ENCODE measurements at regions not wholly inside any gene's neighbourhood (a gene's known extent, or its start where the extent isn't known, plus 50 kb on each side); places are given as distances from the start of the nearest gene placed in this dataset.

DNA sequence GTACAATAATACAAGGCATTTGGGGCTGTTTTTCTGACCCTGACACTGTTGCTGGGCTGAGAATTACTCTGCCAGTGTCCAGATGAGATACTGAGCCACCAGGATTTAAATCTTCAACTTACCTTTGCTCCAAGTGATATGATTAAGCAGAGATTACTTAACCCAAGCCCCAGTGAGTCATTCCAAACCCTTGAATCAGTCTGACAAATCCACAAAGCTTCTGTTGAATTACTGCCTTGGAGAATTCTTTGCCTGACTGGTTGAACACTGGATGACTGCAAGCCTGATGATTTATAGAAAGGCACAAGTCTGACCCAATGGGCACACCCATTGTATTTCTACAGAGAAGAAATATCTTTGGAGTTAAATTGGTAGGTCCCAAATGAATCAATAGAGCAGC lies 88.2 kb upstream of the TSC22D2 start:
- Histone ChIP-seq H3K18ac (ENCODE audit: low read length) (no peak overlapping the region), H2BK5ac (ENCODE audit: low read length) (no peak overlapping the region), H2BK15ac (replicated peaks; ENCODE audit: low read depth) (no peak overlapping the region), H3K4me3 (ENCODE audit: low read length) (no peak overlapping the region), H3K9ac (ENCODE audit: low read length) (no peak overlapping the region), H3K36me3 (ENCODE audit: control insufficient read depth, insufficient read depth, low read length) (no peaks in the 10 kb centered on the region), H3K23ac (ENCODE audit: low read length) (no peak overlapping the region), H2BK120ac (ENCODE audit: low read depth, low read length) (no peak overlapping the region), H3K4me1 (ENCODE audit: control insufficient read depth, low read depth, low read length) (no peaks in the 10 kb centered on the region), H3K4ac (ENCODE audit: low read depth, low read length) (no peak overlapping the region), H3K4me2 (ENCODE audit: low read length) (no peak overlapping the region), H3K56ac (ENCODE audit: low read length) (no peak overlapping the region), H3K27ac (ENCODE audit: low read depth, low read length) (no peak overlapping the region), H3K79me1 (ENCODE audit: low read length) (no peaks in the 10 kb centered on the region), H3K27me3 (ENCODE audit: insufficient read depth, low read length, poor library complexity) (no peaks in the 10 kb centered on the region), H4K8ac (ENCODE audit: low read depth, low read length) (no peak overlapping the region), H2AK5ac (ENCODE audit: low read length) (no peak overlapping the region), H3K79me2 (ENCODE audit: control insufficient read depth, insufficient read depth, low read length) (no peaks in the 10 kb centered on the region), H4K5ac (ENCODE audit: low read length) (no peak overlapping the region)
- DNase-seq: peak; percentile 62

GRCh38 chr3:150317469-150317868 lies 90.6 kb upstream of the TSC22D2 start:
- no peaks in the 10 kb centered on the region for H3K4me1 ChIP-seq (ENCODE audit: control insufficient read depth, low read depth, low read length)
- H3K79me2 ChIP-seq (ENCODE audit: control insufficient read depth, insufficient read depth, low read length): no peaks in the 10 kb centered on the region
- no peak overlapping the region for H2AK5ac ChIP-seq (ENCODE audit: low read length)
- no peak overlapping the region for H2BK15ac ChIP-seq (replicated peaks; ENCODE audit: low read depth)
- WGBS (ENCODE audit: extremely low coverage, insufficient coverage, low lambda C conversion rate): no CpG with 5 or more reads among the region's 2 CpGs
- H4K8ac ChIP-seq (ENCODE audit: low read depth, low read length): no peak overlapping the region
- H3K27me3 ChIP-seq (ENCODE audit: insufficient read depth, low read length, poor library complexity): no peaks in the 10 kb centered on the region
- H3K4me2 ChIP-seq (ENCODE audit: low read length): no peak overlapping the region
- no peak overlapping the region for H3K9ac ChIP-seq (ENCODE audit: low read length)
- no peak overlapping the region for H3K27ac ChIP-seq (ENCODE audit: low read depth, low read length)
- no peaks in the 10 kb centered on the region for H3K79me1 ChIP-seq (ENCODE audit: low read length)
- H4K5ac ChIP-seq (ENCODE audit: low read length): no peak overlapping the region
- H3K23ac ChIP-seq (ENCODE audit: low read length): no peak overlapping the region
- DNase-seq: no peak
- H3K4ac ChIP-seq (ENCODE audit: low read depth, low read length): no peak overlapping the region
- H3K4me3 ChIP-seq (ENCODE audit: low read length): no peak overlapping the region
- H2BK120ac ChIP-seq (ENCODE audit: low read depth, low read length): no peak overlapping the region
- H3K56ac ChIP-seq (ENCODE audit: low read length): no peak overlapping the region
- no peak overlapping the region for H3K18ac ChIP-seq (ENCODE audit: low read length)
- H2BK5ac ChIP-seq (ENCODE audit: low read length): no peak overlapping the region
- H3K36me3 ChIP-seq (ENCODE audit: control insufficient read depth, insufficient read depth, low read length): no peaks in the 10 kb centered on the region

GRCh38 chr3:150315721-150316120 lies 92.4 kb upstream of the TSC22D2 start:
- Histone ChIP-seq H3K27ac (ENCODE audit: low read depth, low read length) (no peak overlapping the region), H3K36me3 (ENCODE audit: control insufficient read depth, insufficient read depth, low read length) (no peaks in the 10 kb centered on the region), H3K23ac (ENCODE audit: low read length) (no peak overlapping the region), H3K4ac (ENCODE audit: low read depth, low read length) (no peak overlapping the region), H2AK5ac (ENCODE audit: low read length) (no peak overlapping the region), H2BK120ac (ENCODE audit: low read depth, low read length) (no peak overlapping the region), H3K4me2 (ENCODE audit: low read length) (no peak overlapping the region), H3K4me3 (ENCODE audit: low read length) (no peak overlapping the region), H2BK5ac (ENCODE audit: low read length) (no peak overlapping the region), H3K4me1 (ENCODE audit: control insufficient read depth, low read depth, low read length) (no peaks in the 10 kb centered on the region), H3K79me1 (ENCODE audit: low read length) (no peaks in the 10 kb centered on the region), H4K5ac (ENCODE audit: low read length) (no peak overlapping the region), H3K56ac (ENCODE audit: low read length) (no peak overlapping the region), H3K79me2 (ENCODE audit: control insufficient read depth, insufficient read depth, low read length) (no peaks in the 10 kb centered on the region), H4K8ac (ENCODE audit: low read depth, low read length) (no peak overlapping the region), H3K18ac (ENCODE audit: low read length) (no peak overlapping the region), H3K27me3 (ENCODE audit: insufficient read depth, low read length, poor library complexity) (no peaks in the 10 kb centered on the region), H2BK15ac (replicated peaks; ENCODE audit: low read depth) (no peak overlapping the region), H3K9ac (ENCODE audit: low read length) (no peak overlapping the region)
- DNase-seq: no peak
- WGBS (ENCODE audit: extremely low coverage, insufficient coverage, low lambda C conversion rate): no CpG with 5 or more reads among the region's 1 CpG

DNA sequence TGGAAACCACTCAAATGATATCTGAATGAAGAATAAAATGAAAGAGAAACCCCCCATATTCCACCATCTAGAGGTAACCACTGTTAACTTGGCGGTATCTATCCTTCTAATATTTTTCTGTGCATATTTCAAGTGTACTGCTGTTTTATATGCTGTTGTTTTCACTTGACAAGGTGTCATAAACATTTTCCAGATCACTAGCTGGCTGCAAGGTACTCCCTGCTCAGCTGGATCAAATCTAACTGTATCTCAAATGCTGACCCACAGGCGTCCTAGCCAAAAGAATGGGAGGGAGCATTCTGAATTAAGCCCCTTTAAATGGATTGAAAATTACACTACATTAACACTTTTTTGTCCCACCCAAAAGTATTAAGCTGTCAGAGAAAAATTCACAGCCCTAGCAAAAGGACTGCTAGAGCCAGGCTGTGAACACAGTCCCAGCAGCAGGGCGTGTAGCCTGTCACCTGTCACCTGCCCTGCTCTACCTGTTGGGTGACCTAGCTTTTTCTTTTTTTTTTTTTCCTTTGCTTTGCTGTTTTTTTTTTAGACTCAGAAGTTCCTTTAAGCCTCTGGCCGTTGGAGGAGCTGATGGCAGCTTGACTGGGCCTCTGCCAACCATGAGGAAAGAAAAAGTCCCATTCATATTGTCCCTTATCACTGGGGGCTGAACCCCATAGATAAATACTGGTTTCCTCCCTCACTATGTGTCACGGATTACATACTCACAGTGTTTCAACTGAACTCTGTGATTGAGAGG lies 93.7 kb upstream of the TSC22D2 start:
- no peak overlapping the region for H3K4me3 ChIP-seq (ENCODE audit: low read length)
- H3K9ac ChIP-seq (ENCODE audit: low read length): no peak overlapping the region
- WGBS (ENCODE audit: extremely low coverage, insufficient coverage, low lambda C conversion rate): no CpG with 5 or more reads among the region's 5 CpGs
- H3K4me2 ChIP-seq (ENCODE audit: low read length): no peak overlapping the region
- H4K5ac ChIP-seq (ENCODE audit: low read length): no peak overlapping the region
- no peak overlapping the region for H3K18ac ChIP-seq (ENCODE audit: low read length)
- no peaks in the 10 kb centered on the region for H3K36me3 ChIP-seq (ENCODE audit: control insufficient read depth, insufficient read depth, low read length)
- no peaks in the 10 kb centered on the region for H3K27me3 ChIP-seq (ENCODE audit: insufficient read depth, low read length, poor library complexity)
- H2BK15ac ChIP-seq (replicated peaks; ENCODE audit: low read depth): no peak overlapping the region
- H3K56ac ChIP-seq (ENCODE audit: low read length): no peak overlapping the region
- H3K23ac ChIP-seq (ENCODE audit: low read length): no peak overlapping the region
- no peak overlapping the region for H3K27ac ChIP-seq (ENCODE audit: low read depth, low read length)
- no peaks in the 10 kb centered on the region for H3K79me2 ChIP-seq (ENCODE audit: control insufficient read depth, insufficient read depth, low read length)
- H2BK120ac ChIP-seq (ENCODE audit: low read depth, low read length): no peak overlapping the region
- no peaks in the 10 kb centered on the region for H3K79me1 ChIP-seq (ENCODE audit: low read length)
- H2AK5ac ChIP-seq (ENCODE audit: low read length): no peak overlapping the region
- no peaks in the 10 kb centered on the region for H3K4me1 ChIP-seq (ENCODE audit: control insufficient read depth, low read depth, low read length)
- no peak overlapping the region for H4K8ac ChIP-seq (ENCODE audit: low read depth, low read length)
- no peak for DNase-seq
- H3K4ac ChIP-seq (ENCODE audit: low read depth, low read length): no peak overlapping the region
- no peak overlapping the region for H2BK5ac ChIP-seq (ENCODE audit: low read length)

GRCh38 chr3:150312018-150312657 lies 96.0 kb upstream of the TSC22D2 start:
- Histone ChIP-seq H3K27me3 (ENCODE audit: insufficient read depth, low read length, poor library complexity) (no peaks in the 10 kb centered on the region), H2BK15ac (replicated peaks; ENCODE audit: low read depth) (no peak overlapping the region), H3K27ac (ENCODE audit: low read depth, low read length) (no peak overlapping the region), H3K4me1 (ENCODE audit: control insufficient read depth, low read depth, low read length) (no peaks in the 10 kb centered on the region), H2AK5ac (ENCODE audit: low read length) (no peak overlapping the region), H3K79me1 (ENCODE audit: low read length) (no peaks in the 10 kb centered on the region), H3K79me2 (ENCODE audit: control insufficient read depth, insufficient read depth, low read length) (no peaks in the 10 kb centered on the region), H3K18ac (ENCODE audit: low read length) (no peak overlapping the region), H3K4me2 (ENCODE audit: low read length) (no peak overlapping the region), H3K9ac (ENCODE audit: low read length) (no peak overlapping the region), H3K4me3 (ENCODE audit: low read length) (no peak overlapping the region), H3K36me3 (ENCODE audit: control insufficient read depth, insufficient read depth, low read length) (no peaks in the 10 kb centered on the region), H3K4ac (ENCODE audit: low read depth, low read length) (no peak overlapping the region), H2BK120ac (ENCODE audit: low read depth, low read length) (no peak overlapping the region), H3K56ac (ENCODE audit: low read length) (no peak overlapping the region), H3K23ac (ENCODE audit: low read length) (no peak overlapping the region), H4K5ac (ENCODE audit: low read length) (no peak overlapping the region), H4K8ac (ENCODE audit: low read depth, low read length) (no peak overlapping the region), H2BK5ac (ENCODE audit: low read length) (no peak overlapping the region)
- no CpG with 5 or more reads among the region's 1 CpG for WGBS (ENCODE audit: extremely low coverage, insufficient coverage, low lambda C conversion rate)
- DNase-seq: no peak

- Histone ChIP-seq H3K79me2 (ENCODE audit: control insufficient read depth, insufficient read depth, low read length) (no peaks in the 10 kb centered on the region), H2AK5ac (ENCODE audit: low read length) (no peak overlapping the region), H3K79me1 (ENCODE audit: low read length) (no peaks in the 10 kb centered on the region), H3K36me3 (ENCODE audit: control insufficient read depth, insufficient read depth, low read length) (no peaks in the 10 kb centered on the region), H4K5ac (ENCODE audit: low read length) (no peak overlapping the region), H3K18ac (ENCODE audit: low read length) (no peak overlapping the region), H3K4me3 (ENCODE audit: low read length) (no peak overlapping the region), H2BK120ac (ENCODE audit: low read depth, low read length) (no peak overlapping the region), H2BK15ac (replicated peaks; ENCODE audit: low read depth) (no peak overlapping the region), H3K9ac (ENCODE audit: low read length) (no peak overlapping the region), H3K4ac (ENCODE audit: low read depth, low read length) (no peak overlapping the region), H2BK5ac (ENCODE audit: low read length) (no peak overlapping the region), H3K27me3 (ENCODE audit: insufficient read depth, low read length, poor library complexity) (no peaks in the 10 kb centered on the region), H3K27ac (ENCODE audit: low read depth, low read length) (no peak overlapping the region), H3K23ac (ENCODE audit: low read length) (no peak overlapping the region), H3K4me2 (ENCODE audit: low read length) (no peak overlapping the region), H3K4me1 (ENCODE audit: control insufficient read depth, low read depth, low read length) (no peaks in the 10 kb centered on the region), H4K8ac (ENCODE audit: low read depth, low read length) (no peak overlapping the region), H3K56ac (ENCODE audit: low read length) (no peak overlapping the region)
- WGBS (ENCODE audit: extremely low coverage, insufficient coverage, low lambda C conversion rate): no CpG with 5 or more reads among the region's 1 CpG
- DNase-seq: no peak
Observed at GRCh38 chr3:150311156-150311555, 96.9 kb upstream of the TSC22D2 start.

Data from mesendoderm (in vitro differentiated cells).